ENCODE measurements at regions not wholly inside any gene's neighbourhood (a gene's known extent, or its start where the extent isn't known, plus 50 kb on each side); places are given as distances from the start of the nearest gene placed in this dataset.

GRCh38 chr20:58056021-58056591 is 172.3 kb downstream of the ANKRD60 start:
- no peaks in the 10 kb centered on the region for H4K20me1 ChIP-seq (replicated peaks in 1 of 2; ENCODE audit: control insufficient read depth in 1 of 2, insufficient read depth in 2 of 2, low read length in 2 of 2)
- no peaks in the 10 kb centered on the region; the same call in 1 of the 2 replicates for H3K79me1 ChIP-seq (ENCODE audit: low read depth, low read length)
- H2AFZ ChIP-seq (ENCODE audit: low read length): no peak overlapping the region
- peaks cover 0 to 7% (median 2%) of the 10 kb centered on the region in 4 experiments; a peak in 3 of 7 replicates for H3K4me1 ChIP-seq (replicated peaks in 1 of 4; ENCODE audit: control insufficient read depth in 3 of 4, insufficient read depth in 4 of 4, low read length in 3 of 4)
- no peak overlapping the region for H3K18ac ChIP-seq (ENCODE audit: extremely low read depth, low read length)
- H2BK120ac ChIP-seq (replicated peaks; ENCODE audit: low read depth, low read length): no peak overlapping the region
- no peak for TF ChIP-seq HDAC2 (IDR thresholded peaks at IDR 0.05; ENCODE audit: borderline replicate concordance in 1 of 2, low read depth in 2 of 2, low read length in 2 of 2)
- no peak for TF ChIP-seq CTBP2 (IDR thresholded peaks at IDR 0.05; ENCODE audit: borderline replicate concordance, insufficient read depth, insufficient read length, low read length)
- no peak for TF ChIP-seq E2F6 (IDR thresholded peaks at IDR 0.05)
- H2BK15ac ChIP-seq (ENCODE audit: low read length): no peak overlapping the region
- no peak overlapping the region for H3K4ac ChIP-seq (replicated peaks; ENCODE audit: insufficient read length, low read depth, low read length)
- no peak overlapping the region for H2BK20ac ChIP-seq (ENCODE audit: low read length)
- no peak overlapping the region for H3K9ac ChIP-seq (replicated peaks in 1 of 4; ENCODE audit: extremely low read depth in 1 of 4, low read depth in 3 of 4, low read length in 3 of 4)
- no peak overlapping the region for H2BK5ac ChIP-seq (ENCODE audit: low read depth, low read length)
- H3K4me2 ChIP-seq (ENCODE audit: insufficient read depth in 1 of 2, low read depth in 2 of 2, low read length in 2 of 2): no peak overlapping the region
- no peak overlapping the region for H2BK12ac ChIP-seq (ENCODE audit: low read depth, low read length)
- H3K79me2 ChIP-seq (ENCODE audit: control insufficient read depth in 1 of 2, insufficient read depth in 2 of 2, low read length in 2 of 2): no peaks in the 10 kb centered on the region
- H2AK5ac ChIP-seq (ENCODE audit: low read depth, low read length): no peak overlapping the region
- H3K27ac ChIP-seq (ENCODE audit: low read depth, low read length): no peak overlapping the region
- ChIA-PET POLR2A (ENCODE audit: partially characterized antibody) (no interaction called here), CTCF (ENCODE audit: partially characterized antibody) (interaction anchor here (0.6 to 1.9 kb wide), 6 partner anchors 10 to 594 kb away, joined by 3 to 9 read pairs (median 3); no protein-coding TSS in a partner anchor)
- H3K4me3 ChIP-seq (ENCODE audit: extremely low read depth in 1 of 4, insufficient read depth in 2 of 4, low read depth in 3 of 4, low read length in 4 of 4): no peak overlapping the region
- H4K91ac ChIP-seq (replicated peaks; ENCODE audit: insufficient read length, low read length): no peak overlapping the region
- no peak overlapping the region for H4K8ac ChIP-seq (ENCODE audit: extremely low read depth, insufficient read depth, low read length)
- H4K5ac ChIP-seq (ENCODE audit: insufficient read length, low read depth, low read length): no peak overlapping the region
- no peaks in the 10 kb centered on the region for H3K27me3 ChIP-seq (replicated peaks in 1 of 4; ENCODE audit: control insufficient read depth in 3 of 4, extremely low read depth in 1 of 4, insufficient read depth in 3 of 4, low read length in 3 of 4)
- no peaks in the 10 kb centered on the region for H3K36me3 ChIP-seq (ENCODE audit: control insufficient read depth in 2 of 4, insufficient read depth in 4 of 4, low read length in 3 of 4)
- H3K56ac ChIP-seq (replicated peaks; ENCODE audit: insufficient read length, low read depth, low read length): no peak overlapping the region
- no peaks in the 10 kb centered on the region for H3K23me2 ChIP-seq (ENCODE audit: low read depth, low read length)
- peaks cover 0 to 7% of the 10 kb centered on the region in 2 experiments; a peak in 2 of 4 replicates for H3K9me3 ChIP-seq (ENCODE audit: insufficient read depth in 2 of 2, low read depth in 1 of 2, low read length in 1 of 2)
- H3K23ac ChIP-seq (ENCODE audit: insufficient read length): no peak overlapping the region
- no peak overlapping the region for H3K14ac ChIP-seq (ENCODE audit: insufficient read length)
- 88% methylated on average over 10 of the region's 10 CpGs; no CpG with 5 or more reads in 1 of the 2 experiments for WGBS, 2 experiments (ENCODE audit: extremely low coverage in 1 of 2, insufficient coverage in 1 of 2, insufficient read length in 1 of 2, insufficient replicate concordance in 2 of 2, low coverage in 1 of 2, low lambda C conversion rate in 2 of 2, missing lambda C conversion rate in 1 of 2)
- FAIRE-seq (no peak), DNase-seq (ENCODE audit: low read depth in 1 of 2, low spot score in 2 of 2) (peak in 1 of 2 experiments; percentile 29)

Data from H1 (cell line).